ENCODE measurements at regions not wholly inside any gene's neighbourhood (a gene's known extent, or its start where the extent isn't known, plus 50 kb on each side); places are given as distances from the start of the nearest gene placed in this dataset.

GRCh38 chr4:85381968-85382367, 93.0 kb upstream of the ARHGAP24 start:
- Histone ChIP-seq H3K9ac (ENCODE audit: low read depth in 1 of 2, low read length in 2 of 2) (no peak overlapping the region), H3K36me3 (ENCODE audit: control insufficient read depth in 4 of 4, insufficient read depth in 3 of 4, low read depth in 1 of 4, low read length in 3 of 4) (no peaks in the 10 kb centered on the region), H3K4me3 (ENCODE audit: low read depth in 1 of 3, low read length in 3 of 3) (no peak overlapping the region), H3K9me3 (ENCODE audit: control insufficient read depth in 4 of 4, low read length in 3 of 4) (no peaks in the 10 kb centered on the region), H3K27me3 (ENCODE audit: control insufficient read depth in 4 of 4, insufficient read depth in 4 of 4, low read length in 3 of 4) (no peaks in the 10 kb centered on the region), H3K27ac (ENCODE audit: low read depth in 1 of 2, low read length in 2 of 2) (no peak overlapping the region), H3K4me1 (ENCODE audit: control insufficient read depth in 4 of 4, insufficient read depth in 4 of 4, low read length in 3 of 4) (no peaks in the 10 kb centered on the region)
- TF ChIP-seq SP1 (IDR thresholded peaks at IDR 0.05): no peak
- no peak for TF ChIP-seq ATF3 (IDR thresholded peaks at IDR 0.05)
- TF ChIP-seq GABPA (IDR thresholded peaks at IDR 0.05 in 1 of 2, conservative IDR thresholded peaks at IDR 0.05 in 1 of 2): no peak
- no peak for TF ChIP-seq RXRA (IDR thresholded peaks at IDR 0.05)
- TF ChIP-seq FOXA1 (IDR thresholded peaks at IDR 0.05): no peak
- TF ChIP-seq REST (IDR thresholded peaks at IDR 0.05): no peak
- no peak for TF ChIP-seq JUND (IDR thresholded peaks at IDR 0.05)
- TF ChIP-seq CTCF (IDR thresholded peaks at IDR 0.05; ENCODE audit: low read depth, low read length, missing input control): no peak
- TF ChIP-seq YY1 (IDR thresholded peaks at IDR 0.05): no peak
- no peak for TF ChIP-seq RAD21 (IDR thresholded peaks at IDR 0.05)
- TF ChIP-seq MAX (IDR thresholded peaks at IDR 0.05): no peak
- TF ChIP-seq TAF1 (conservative IDR thresholded peaks at IDR 0.05): no peak
- no peak for TF ChIP-seq EGR1 (IDR thresholded peaks at IDR 0.05; ENCODE audit: low read depth in 2 of 2)
- TF ChIP-seq HNF4G (IDR thresholded peaks at IDR 0.05): no peak
- no peak for TF ChIP-seq HNF4A (conservative IDR thresholded peaks at IDR 0.05)
- 82% methylated on average over 4 of the region's 4 CpGs for WGBS
- no peak for DNase-seq (ENCODE audit: low spot score)

GRCh38 chr4:85391071-85391470, 83.9 kb upstream of the ARHGAP24 start:
- no peak for DNase-seq (ENCODE audit: low spot score)
- no peaks in the 10 kb centered on the region for H3K36me3 ChIP-seq (ENCODE audit: control insufficient read depth in 4 of 4, insufficient read depth in 3 of 4, low read depth in 1 of 4, low read length in 3 of 4)
- WGBS: 70% methylated on average over 1 of the region's 1 CpG
- no peak overlapping the region for H3K4me3 ChIP-seq (ENCODE audit: low read depth in 1 of 3, low read length in 3 of 3)
- H3K4me1 ChIP-seq (ENCODE audit: control insufficient read depth in 4 of 4, insufficient read depth in 4 of 4, low read length in 3 of 4): no peaks in the 10 kb centered on the region
- H3K9ac ChIP-seq (ENCODE audit: low read depth in 1 of 2, low read length in 2 of 2): no peak overlapping the region
- H3K9me3 ChIP-seq (ENCODE audit: control insufficient read depth in 4 of 4, low read length in 3 of 4): no peaks in the 10 kb centered on the region
- H3K27me3 ChIP-seq (ENCODE audit: control insufficient read depth in 4 of 4, insufficient read depth in 4 of 4, low read length in 3 of 4): no peaks in the 10 kb centered on the region
- no peak overlapping the region for H3K27ac ChIP-seq (ENCODE audit: low read depth in 1 of 2, low read length in 2 of 2)
- TF ChIP-seq HNF4G (IDR thresholded peaks at IDR 0.05): no peak
- TF ChIP-seq HNF4A (conservative IDR thresholded peaks at IDR 0.05): no peak
- TF ChIP-seq FOXA1 (IDR thresholded peaks at IDR 0.05): no peak
- no peak for TF ChIP-seq RXRA (IDR thresholded peaks at IDR 0.05)
- no peak for TF ChIP-seq TAF1 (conservative IDR thresholded peaks at IDR 0.05)
- TF ChIP-seq YY1 (IDR thresholded peaks at IDR 0.05): no peak
- TF ChIP-seq FOXA2 (IDR thresholded peaks at IDR 0.05): no peak
- no peak for TF ChIP-seq MAX (IDR thresholded peaks at IDR 0.05)
- no peak for TF ChIP-seq SP1 (IDR thresholded peaks at IDR 0.05)
- TF ChIP-seq RAD21 (IDR thresholded peaks at IDR 0.05): no peak
- TF ChIP-seq EGR1 (IDR thresholded peaks at IDR 0.05; ENCODE audit: low read depth in 2 of 2): no peak
- no peak for TF ChIP-seq NR2F2 (IDR thresholded peaks at IDR 0.05)
- TF ChIP-seq ZBTB33 (IDR thresholded peaks at IDR 0.05): no peak
- TF ChIP-seq ATF3 (IDR thresholded peaks at IDR 0.05): no peak
- no peak for TF ChIP-seq CTCF (IDR thresholded peaks at IDR 0.05; ENCODE audit: low read depth, low read length, missing input control)
- TF ChIP-seq JUND (IDR thresholded peaks at IDR 0.05): no peak
